Kidney (tissue), 13 donors: ENCODE measurements at regions not wholly inside any gene's neighbourhood (a gene's known extent, or its start where the extent isn't known, plus 50 kb on each side); places are given as distances from the start of the nearest gene placed in this dataset.

Source experiments
- DNase-seq, 5 donors: peaks; one replicate each; pipeline ENCODE4 v3.0.0-alpha.2; 2013 to 2020
- FAIRE-seq: peaks from 2 replicates; lab custom pipeline; 2012; peaks lifted over from hg19 to GRCh38; lab: Jason Lieb, UNC
- H3K27ac ChIP-seq, 2 donors: one replicate each; pipeline ENCODE4 v1.7.0; 2013; ENCODE audit warnings: low read depth in 2 of 2, low read length in 2 of 2, inconsistent platforms in 1 of 2
- H3K27me3 ChIP-seq: one replicate; pipeline ENCODE4 v1.7.1; 2013; ENCODE audit warnings: low read length, inconsistent platforms; ENCODE audit not compliant: control insufficient read depth, insufficient read depth
- H3K36me3 ChIP-seq, 3 donors: one replicate each; pipeline versions ENCODE4 v1.7.0 to v1.7.1; 2013; ENCODE audit warnings: low read length in 3 of 3, control low read depth in 1 of 3, inconsistent platforms in 1 of 3; ENCODE audit not compliant: insufficient read depth in 3 of 3, control insufficient read depth in 2 of 3
- H3K4me1 ChIP-seq, 3 donors: one replicate each; pipeline versions ENCODE4 v1.7.0 to v1.7.1; 2013; ENCODE audit warnings: low read length in 3 of 3, inconsistent platforms in 1 of 3, low read depth in 1 of 3; ENCODE audit not compliant: control insufficient read depth in 2 of 3, insufficient read depth in 2 of 3
- H3K4me3 ChIP-seq, 3 donors: one replicate each; pipeline versions ENCODE4 v1.7.0 to v1.8.1; 2013; ENCODE audit warnings: low read length in 3 of 3, control low read depth in 1 of 3, inconsistent platforms in 1 of 3
- H3K9ac ChIP-seq, 3 donors: one replicate each; pipeline versions ENCODE4 v1.7.0 to v1.7.1; 2013; ENCODE audit warnings: low read length in 3 of 3, control low read depth in 1 of 3, inconsistent platforms in 1 of 3
- H3K9me3 ChIP-seq, 3 donors: one replicate each; pipeline versions ENCODE4 v1.7.0 to v1.7.1; 2013; ENCODE audit warnings: low read length in 3 of 3, control low read depth in 1 of 3, inconsistent platforms in 1 of 3; ENCODE audit not compliant: control insufficient read depth in 2 of 3, insufficient read depth in 1 of 3
- CTCF ChIP-seq: IDR thresholded peaks from 3 replicates; pipeline ENCODE4 v1.5.1; 2012; ENCODE audit warnings: mild to moderate bottlenecking, moderate library complexity, borderline replicate concordance; ENCODE audit not compliant: insufficient read depth; ENCODE audit errors: extremely low read depth
- intact Hi-C: fragments of 100-400 bp; cut with DNase I; formaldehyde crosslinking; loops from one replicate; pipeline ENCODE4 v1.11.1; 2022
- donor health status: control.
- donor health status: control.
- donor health status: control.
- donor health status: control.
- donor health status: control.
- donor health status: DM: yes; HTN: yes; CAD: no.
- donor health status: Normal renal cell carcinoma (clear cell type).

GRCh38 chr5:121263456-121263855 lies 588.2 kb upstream of the FTMT start:
- FAIRE-seq: no peak
- Histone ChIP-seq H3K27ac (no peak overlapping the region), H3K36me3 (no peaks in the 10 kb centered on the region), H3K27me3 (no peaks in the 10 kb centered on the region), H3K4me3 (no peak overlapping the region), H3K9me3 (no peaks in the 10 kb centered on the region), H3K4me1 (no peaks in the 10 kb centered on the region), H3K9ac (no peak overlapping the region)
- intact Hi-C loops: no loop called here
- no peak for TF ChIP-seq CTCF
- DNase-seq: no peak

DNA sequence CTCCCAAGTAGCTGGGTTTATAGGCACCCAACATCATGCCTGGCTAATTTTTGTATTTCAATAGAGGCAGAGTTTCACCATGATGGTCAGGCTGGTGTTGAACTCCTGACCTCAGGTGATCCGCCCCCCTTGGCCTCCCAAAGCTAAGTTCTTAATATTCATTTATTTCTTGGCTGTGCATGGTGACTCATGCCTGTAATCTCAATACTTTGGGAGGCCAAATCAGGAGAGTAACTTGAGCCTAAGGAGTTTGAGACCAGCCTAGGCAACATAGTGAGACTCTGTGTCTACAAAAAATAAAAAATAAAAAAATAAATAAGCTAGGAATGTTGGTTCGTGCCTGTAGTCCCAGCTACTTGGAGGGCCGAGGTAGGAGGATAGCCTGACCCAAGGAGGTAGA lies 587.1 kb upstream of the FTMT start:
- no peak for DNase-seq
- FAIRE-seq: no peak
- Histone ChIP-seq H3K9ac (no peak overlapping the region), H3K27ac (no peak overlapping the region), H3K9me3 (no peaks in the 10 kb centered on the region), H3K36me3 (no peaks in the 10 kb centered on the region), H3K4me3 (no peak overlapping the region), H3K27me3 (no peaks in the 10 kb centered on the region), H3K4me1 (no peaks in the 10 kb centered on the region)
- no peak for TF ChIP-seq CTCF
- intact Hi-C loops: no loop called here

- DNase-seq (no peak), FAIRE-seq (no peak)
- TF ChIP-seq CTCF: no peak
- H3K27me3 ChIP-seq: no peaks in the 10 kb centered on the region
- no peaks in the 10 kb centered on the region for H3K36me3 ChIP-seq
- no peaks in the 10 kb centered on the region for H3K4me1 ChIP-seq
- no peak overlapping the region for H3K4me3 ChIP-seq
- no peak overlapping the region for H3K27ac ChIP-seq
- H3K9ac ChIP-seq: no peak overlapping the region
- intact Hi-C loops: no loop called here
- no peaks in the 10 kb centered on the region for H3K9me3 ChIP-seq
Measured at GRCh38 chr5:121271546-121271945, 580.1 kb upstream of the FTMT start.

DNA sequence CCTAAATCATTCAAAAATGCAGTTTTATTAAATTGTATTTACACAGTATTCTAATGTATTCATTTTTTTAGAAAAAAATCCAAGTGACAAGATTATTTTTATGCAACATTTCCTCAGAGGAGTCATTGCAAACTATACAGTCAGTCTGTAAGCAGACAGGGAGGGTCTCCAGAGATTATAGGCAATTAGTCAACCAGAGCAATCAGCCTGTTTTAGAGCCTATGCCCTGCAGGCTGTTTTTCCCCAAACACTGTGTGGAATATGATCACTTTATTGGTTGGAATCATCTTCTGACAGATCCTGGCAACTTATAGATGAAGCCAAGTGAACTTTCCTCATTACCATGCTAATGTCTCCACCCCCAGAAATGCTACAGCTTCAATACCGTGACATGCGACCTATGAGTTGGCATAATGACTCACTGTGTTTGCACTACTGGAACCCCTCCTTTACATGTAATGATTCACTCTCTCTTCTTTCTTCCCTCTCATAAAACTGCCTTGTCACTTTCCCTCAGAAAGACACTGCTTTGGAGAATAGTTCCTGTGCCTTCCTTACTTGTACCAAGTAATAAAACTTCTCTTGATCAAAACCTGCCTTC lies 577.7 kb upstream of the FTMT start:
- no peaks in the 10 kb centered on the region for H3K4me1 ChIP-seq
- TF ChIP-seq CTCF: no peak
- peak in 2 of 5 donors; percentile 7 to 24 for DNase-seq
- no peaks in the 10 kb centered on the region for H3K36me3 ChIP-seq
- no peaks in the 10 kb centered on the region for H3K9me3 ChIP-seq
- H3K9ac ChIP-seq: no peak overlapping the region
- no peak overlapping the region for H3K27ac ChIP-seq
- FAIRE-seq: no peak
- intact Hi-C loops: no loop called here
- no peaks in the 10 kb centered on the region for H3K27me3 ChIP-seq
- no peak overlapping the region for H3K4me3 ChIP-seq
